NB4 (cell line): ENCODE measurements at regions not wholly inside any gene's neighbourhood (a gene's known extent, or its start where the extent isn't known, plus 50 kb on each side); places are given as distances from the start of the nearest gene placed in this dataset.

ENCODE experiments used
- CTCF ChIP-seq: IDR thresholded peaks from one replicate; pipeline ENCODE4 v1.5.1; 2012; ENCODE audit warnings: low read depth, low read length
- POLR2A ChIP-seq: IDR thresholded peaks from 2 replicates; pipeline ENCODE4 v1.6.1; 2011; ENCODE audit warnings: mild to moderate bottlenecking; ENCODE audit not compliant: insufficient read length; ENCODE audit errors: extremely low read depth

GRCh38 chr11:92727123-92727522, 242.3 kb upstream of the MTNR1B start:
- TF ChIP-seq POLR2A (no peak), CTCF (no peak)
